Memory B cell (primary cell): ENCODE measurements at regions not wholly inside any gene's neighbourhood (a gene's known extent, or its start where the extent isn't known, plus 50 kb on each side); places are given as distances from the start of the nearest gene placed in this dataset.

Experiments used
- ATAC-seq: fragments of 150-1000 bp; cut with Tn5 transposase; 2 replicates; pipeline ENCODE4 v1.10.0; 2021; ENCODE audit warnings: low read depth, mild to moderate bottlenecking, moderate library complexity
- DNase-seq, 2 donors: peaks; one replicate each; pipeline ENCODE4 v3.0.0; 2022; ENCODE audit warnings: low spot score in 2 of 2
- H3K27ac Mint-ChIP-seq: one replicate; pipeline ENCODE4 v1.8.0; 2022; ENCODE audit warnings: mild to moderate bottlenecking, moderate library complexity, mixed read lengths
- H3K27me3 Mint-ChIP-seq: one replicate; pipeline ENCODE4 v1.8.0; 2022; ENCODE audit warnings: mixed read lengths
- H3K36me3 Mint-ChIP-seq: one replicate; pipeline ENCODE4 v1.8.0; 2022; ENCODE audit warnings: mild to moderate bottlenecking, mixed read lengths
- H3K4me1 Mint-ChIP-seq: one replicate; pipeline ENCODE4 v1.8.0; 2022; ENCODE audit warnings: mixed read lengths
- H3K4me3 Mint-ChIP-seq: one replicate; pipeline ENCODE4 v1.8.0; 2022; ENCODE audit warnings: mild to moderate bottlenecking, moderate library complexity, mixed read lengths
- H3K9me3 Mint-ChIP-seq: one replicate; pipeline ENCODE4 v1.8.0; 2022; ENCODE audit warnings: mixed read lengths

- peaks cover 1% of the 10 kb centered on the region for H3K27me3 Mint-ChIP-seq
- H3K36me3 Mint-ChIP-seq: no peaks in the 10 kb centered on the region
- H3K4me1 Mint-ChIP-seq: peaks cover 2% of the 10 kb centered on the region
- no peak overlapping the region for H3K4me3 Mint-ChIP-seq
- DNase-seq: no peak
- ATAC-seq: no peak
- H3K9me3 Mint-ChIP-seq: no peaks in the 10 kb centered on the region
- H3K27ac Mint-ChIP-seq: no peak overlapping the region
These were observed 434.9 kb upstream of the SLC30A5 start for GRCh38 chr5:68658810-68659372.

DNA sequence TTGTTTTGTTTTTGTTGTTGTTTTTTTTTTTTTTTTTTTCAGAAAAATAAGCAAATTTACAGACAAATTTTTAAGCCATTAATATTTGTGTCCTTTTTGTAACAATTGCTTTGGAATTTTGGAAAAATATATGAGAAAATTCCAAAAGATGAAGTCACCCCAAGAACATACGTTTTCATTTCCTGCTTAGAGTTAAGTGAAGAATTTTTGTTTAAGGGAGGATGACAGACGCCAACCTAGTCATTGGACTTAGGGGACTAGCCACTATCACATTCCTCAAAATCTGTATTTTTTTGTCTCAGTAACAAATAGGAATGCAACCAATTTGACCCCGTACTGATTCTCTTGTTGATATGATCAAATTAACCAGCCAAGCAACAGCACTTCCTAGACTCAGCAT, 433.9 kb upstream of the SLC30A5 start:
- Mint-ChIP-seq H3K27ac (no peak overlapping the region), H3K36me3 (no peaks in the 10 kb centered on the region), H3K9me3 (no peaks in the 10 kb centered on the region), H3K4me3 (no peak overlapping the region), H3K27me3 (peaks cover 1% of the 10 kb centered on the region), H3K4me1 (peaks cover 2% of the 10 kb centered on the region)
- ATAC-seq (no peak), DNase-seq (no peak)

- H3K4me3 Mint-ChIP-seq: no peak overlapping the region
- H3K9me3 Mint-ChIP-seq: no peaks in the 10 kb centered on the region
- DNase-seq (no peak), ATAC-seq (no peak)
- H3K27me3 Mint-ChIP-seq: peaks cover 1% of the 10 kb centered on the region
- no peaks in the 10 kb centered on the region for H3K36me3 Mint-ChIP-seq
- no peak overlapping the region for H3K27ac Mint-ChIP-seq
- peaks cover 2% of the 10 kb centered on the region for H3K4me1 Mint-ChIP-seq
These were observed 432.6 kb upstream of the SLC30A5 start for GRCh38 chr5:68661237-68661636.

- Mint-ChIP-seq H3K4me3 (no peak overlapping the region), H3K27ac (no peak overlapping the region), H3K36me3 (no peaks in the 10 kb centered on the region), H3K27me3 (peaks cover 1% of the 10 kb centered on the region), H3K4me1 (no peaks in the 10 kb centered on the region), H3K9me3 (no peaks in the 10 kb centered on the region)
- ATAC-seq (no peak), DNase-seq (no peak)
These were observed 431.0 kb upstream of the SLC30A5 start for GRCh38 chr5:68662804-68663307.

GRCh38 chr5:68669864-68670575, 423.8 kb upstream of the SLC30A5 start:
- Mint-ChIP-seq H3K27ac (no peak overlapping the region), H3K27me3 (peaks cover 5% of the 10 kb centered on the region), H3K4me3 (no peak overlapping the region), H3K36me3 (no peaks in the 10 kb centered on the region), H3K4me1 (no peaks in the 10 kb centered on the region), H3K9me3 (no peaks in the 10 kb centered on the region)
- DNase-seq: no peak
- no peak for ATAC-seq

GRCh38 chr5:68673106-68673822, 420.6 kb upstream of the SLC30A5 start:
- Mint-ChIP-seq H3K4me3 (no peak overlapping the region), H3K27ac (no peak overlapping the region), H3K27me3 (peaks cover 6% of the 10 kb centered on the region), H3K4me1 (no peaks in the 10 kb centered on the region), H3K9me3 (no peaks in the 10 kb centered on the region), H3K36me3 (no peaks in the 10 kb centered on the region)
- DNase-seq: no peak
- ATAC-seq: no peak

DNA sequence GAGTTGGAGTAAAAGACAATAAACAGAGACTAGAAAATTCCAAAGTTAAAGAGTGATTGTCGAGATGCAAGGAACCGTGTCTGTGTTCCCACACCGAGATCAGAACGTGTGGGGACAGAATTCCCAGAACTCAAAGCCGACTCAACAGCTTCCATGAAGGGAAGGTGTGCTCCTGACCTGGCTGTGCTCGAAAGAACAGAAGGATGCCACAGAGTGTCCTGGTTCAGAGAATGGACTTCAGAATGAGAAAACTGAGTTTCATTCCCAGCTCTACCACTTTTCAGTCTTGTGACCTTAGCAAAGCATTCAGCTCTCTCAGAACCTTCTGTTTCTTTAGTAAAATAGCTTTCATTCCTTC, 420.0 kb upstream of the SLC30A5 start:
- no peak overlapping the region for H3K4me3 Mint-ChIP-seq
- ATAC-seq (no peak), DNase-seq (no peak)
- H3K9me3 Mint-ChIP-seq: no peaks in the 10 kb centered on the region
- peaks cover 6% of the 10 kb centered on the region for H3K27me3 Mint-ChIP-seq
- H3K36me3 Mint-ChIP-seq: no peaks in the 10 kb centered on the region
- no peaks in the 10 kb centered on the region for H3K4me1 Mint-ChIP-seq
- H3K27ac Mint-ChIP-seq: no peak overlapping the region

DNA sequence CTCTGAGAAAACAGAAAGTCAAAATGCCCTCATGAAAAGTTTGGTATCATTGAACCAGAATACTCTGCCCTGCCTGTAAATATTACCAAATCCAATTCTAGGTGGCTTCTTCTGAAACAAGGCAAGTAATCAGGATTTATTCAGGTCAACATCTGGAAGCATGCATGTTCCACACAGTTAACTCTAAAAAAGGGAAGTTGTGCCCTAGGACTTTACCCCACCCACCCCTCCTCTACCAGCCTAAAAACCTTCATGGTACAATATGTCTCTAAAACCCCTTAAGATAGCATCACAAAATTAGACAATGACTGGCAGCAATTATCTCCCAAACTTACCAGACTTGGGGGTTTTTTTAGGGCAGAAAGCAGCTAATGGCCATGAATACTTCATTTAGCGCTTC, 414.8 kb upstream of the SLC30A5 start:
- no peak for DNase-seq
- H3K27ac Mint-ChIP-seq: no peak overlapping the region
- H3K4me1 Mint-ChIP-seq: peaks cover 3% of the 10 kb centered on the region
- no peak overlapping the region for H3K4me3 Mint-ChIP-seq
- ATAC-seq: no peak
- no peaks in the 10 kb centered on the region for H3K9me3 Mint-ChIP-seq
- H3K27me3 Mint-ChIP-seq: peaks cover 9% of the 10 kb centered on the region
- no peaks in the 10 kb centered on the region for H3K36me3 Mint-ChIP-seq

- no peak for DNase-seq
- Mint-ChIP-seq H3K4me3 (no peak overlapping the region), H3K9me3 (no peaks in the 10 kb centered on the region), H3K27ac (no peak overlapping the region), H3K36me3 (no peaks in the 10 kb centered on the region), H3K27me3 (peaks cover 3% of the 10 kb centered on the region), H3K4me1 (peaks cover 3% of the 10 kb centered on the region)
- ATAC-seq: no peak
These were observed 413.4 kb upstream of the SLC30A5 start for GRCh38 chr5:68680366-68680765.

GRCh38 chr5:68681929-68682328, 411.9 kb upstream of the SLC30A5 start:
- H3K9me3 Mint-ChIP-seq: no peaks in the 10 kb centered on the region
- H3K4me1 Mint-ChIP-seq: peaks cover 3% of the 10 kb centered on the region
- ATAC-seq (no peak), DNase-seq (no peak)
- H3K27me3 Mint-ChIP-seq: peaks cover 3% of the 10 kb centered on the region
- H3K36me3 Mint-ChIP-seq: no peaks in the 10 kb centered on the region
- no peak overlapping the region for H3K4me3 Mint-ChIP-seq
- H3K27ac Mint-ChIP-seq: no peak overlapping the region

GRCh38 chr5:68682400-68683160, 411.2 kb upstream of the SLC30A5 start:
- peaks cover 3% of the 10 kb centered on the region for H3K4me1 Mint-ChIP-seq
- ATAC-seq (no peak), DNase-seq (no peak)
- no peaks in the 10 kb centered on the region for H3K36me3 Mint-ChIP-seq
- peaks cover 3% of the 10 kb centered on the region for H3K27me3 Mint-ChIP-seq
- no peak overlapping the region for H3K27ac Mint-ChIP-seq
- H3K4me3 Mint-ChIP-seq: no peak overlapping the region
- H3K9me3 Mint-ChIP-seq: no peaks in the 10 kb centered on the region

- DNase-seq (no peak), ATAC-seq (no peak)
- H3K9me3 Mint-ChIP-seq: no peaks in the 10 kb centered on the region
- H3K4me3 Mint-ChIP-seq: no peak overlapping the region
- no peaks in the 10 kb centered on the region for H3K36me3 Mint-ChIP-seq
- peaks cover 3% of the 10 kb centered on the region for H3K4me1 Mint-ChIP-seq
- H3K27ac Mint-ChIP-seq: no peak overlapping the region
- H3K27me3 Mint-ChIP-seq: peaks cover 3% of the 10 kb centered on the region
These were observed 410.2 kb upstream of the SLC30A5 start for GRCh38 chr5:68683632-68684036.

DNA sequence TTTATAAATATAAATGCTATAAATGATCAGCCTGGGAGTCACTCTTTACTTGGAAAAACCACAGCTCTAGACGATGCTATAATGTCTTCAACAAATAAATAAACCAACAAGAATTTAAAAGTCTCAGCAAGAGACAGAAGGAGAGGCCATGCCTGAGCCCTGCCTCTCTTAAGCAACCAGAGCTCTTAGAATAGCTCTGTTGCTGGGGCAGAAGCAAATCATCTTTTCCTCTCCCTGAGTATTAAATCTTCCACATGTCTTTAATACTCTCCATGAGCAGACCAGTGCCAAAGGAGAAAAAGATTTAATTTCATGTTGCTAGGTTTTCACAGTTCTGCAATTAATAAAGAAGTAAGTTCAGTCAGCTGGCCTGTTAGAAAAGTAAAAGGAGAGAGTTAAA, 408.0 kb upstream of the SLC30A5 start:
- H3K27me3 Mint-ChIP-seq: peaks cover 3% of the 10 kb centered on the region
- no peaks in the 10 kb centered on the region for H3K9me3 Mint-ChIP-seq
- no peak overlapping the region for H3K4me3 Mint-ChIP-seq
- DNase-seq (no peak), ATAC-seq (no peak)
- no peak overlapping the region for H3K27ac Mint-ChIP-seq
- H3K36me3 Mint-ChIP-seq: no peaks in the 10 kb centered on the region
- H3K4me1 Mint-ChIP-seq: no peaks in the 10 kb centered on the region

GRCh38 chr5:68688547-68688946, 405.3 kb upstream of the SLC30A5 start:
- H3K4me1 Mint-ChIP-seq: no peaks in the 10 kb centered on the region
- H3K27me3 Mint-ChIP-seq: no peaks in the 10 kb centered on the region
- ATAC-seq (no peak), DNase-seq (no peak)
- H3K9me3 Mint-ChIP-seq: peaks cover 3% of the 10 kb centered on the region
- no peak overlapping the region for H3K27ac Mint-ChIP-seq
- H3K36me3 Mint-ChIP-seq: no peaks in the 10 kb centered on the region
- no peak overlapping the region for H3K4me3 Mint-ChIP-seq
